ENCODE measurements at regions not wholly inside any gene's neighbourhood (a gene's known extent, or its start where the extent isn't known, plus 50 kb on each side); places are given as distances from the start of the nearest gene placed in this dataset.

- Mint-ChIP-seq H3K36me3 (ENCODE audit: low read depth) (no peaks in the 10 kb centered on the region), H3K27ac (no peak overlapping the region), H3K27me3 (ENCODE audit: low read depth, poor library complexity) (no peaks in the 10 kb centered on the region), H3K4me3 (no peak overlapping the region), H3K9me3 (peaks cover 9% of the 10 kb centered on the region), H3K4me1 (no peaks in the 10 kb centered on the region)
- DNase-seq: no peak
- TF ChIP-seq CTCF (IDR thresholded peaks at IDR 0.05): no peak
Observed at GRCh38 chr3:116806351-116806750, 96.8 kb downstream of the TUSC7 start.

- Mint-ChIP-seq H3K36me3 (ENCODE audit: low read depth) (no peaks in the 10 kb centered on the region), H3K9me3 (peaks cover 6% of the 10 kb centered on the region), H3K4me3 (no peak overlapping the region), H3K27ac (no peak overlapping the region), H3K4me1 (no peaks in the 10 kb centered on the region), H3K27me3 (ENCODE audit: low read depth, poor library complexity) (no peaks in the 10 kb centered on the region)
- TF ChIP-seq CTCF (IDR thresholded peaks at IDR 0.05): no peak
- no peak for DNase-seq
Observed at GRCh38 chr3:116808725-116809124, 99.1 kb downstream of the TUSC7 start.

DNA sequence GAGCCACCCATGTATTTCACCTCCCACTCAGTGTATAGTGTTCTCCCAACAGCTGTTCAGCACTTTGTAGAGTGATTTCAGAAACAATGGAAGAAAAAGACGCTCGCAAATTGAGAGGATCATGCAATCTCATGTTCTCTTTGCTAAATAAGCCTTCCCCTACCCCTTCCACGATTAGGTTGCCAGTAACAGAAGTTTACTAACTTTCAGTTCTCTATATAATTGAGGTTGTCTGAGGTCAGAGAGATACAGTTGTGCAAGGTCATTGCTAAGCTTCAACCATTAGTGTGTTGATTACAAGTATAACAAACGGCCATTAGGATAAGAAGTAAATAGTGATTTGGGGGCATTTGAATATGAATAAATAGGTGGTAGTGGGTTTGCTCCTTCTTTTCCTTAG lies 99.6 kb downstream of the TUSC7 start:
- Mint-ChIP-seq H3K4me1 (no peaks in the 10 kb centered on the region), H3K9me3 (peaks cover 5% of the 10 kb centered on the region), H3K36me3 (ENCODE audit: low read depth) (no peaks in the 10 kb centered on the region), H3K27me3 (ENCODE audit: low read depth, poor library complexity) (no peaks in the 10 kb centered on the region), H3K4me3 (no peak overlapping the region), H3K27ac (no peak overlapping the region)
- DNase-seq: no peak
- no peak for TF ChIP-seq CTCF (IDR thresholded peaks at IDR 0.05)

- Mint-ChIP-seq H3K36me3 (ENCODE audit: low read depth) (no peaks in the 10 kb centered on the region), H3K4me3 (no peak overlapping the region), H3K27ac (no peak overlapping the region), H3K4me1 (no peaks in the 10 kb centered on the region), H3K27me3 (ENCODE audit: low read depth, poor library complexity) (peaks cover 2% of the 10 kb centered on the region), H3K9me3 (peaks cover 4% of the 10 kb centered on the region)
- no peak for DNase-seq
- TF ChIP-seq CTCF (IDR thresholded peaks at IDR 0.05): no peak
Observed at GRCh38 chr3:116811754-116812153, 102.2 kb downstream of the TUSC7 start.

GRCh38 chr3:116812949-116813348 lies 103.4 kb downstream of the TUSC7 start:
- H3K4me3 Mint-ChIP-seq: no peak overlapping the region
- H3K27ac Mint-ChIP-seq: no peak overlapping the region
- no peaks in the 10 kb centered on the region for H3K4me1 Mint-ChIP-seq
- no peaks in the 10 kb centered on the region for H3K9me3 Mint-ChIP-seq
- peaks cover 6% of the 10 kb centered on the region for H3K27me3 Mint-ChIP-seq (ENCODE audit: low read depth, poor library complexity)
- DNase-seq: no peak
- no peak for TF ChIP-seq CTCF (IDR thresholded peaks at IDR 0.05)
- no peaks in the 10 kb centered on the region for H3K36me3 Mint-ChIP-seq (ENCODE audit: low read depth)

GRCh38 chr3:116815321-116815720 lies 105.7 kb downstream of the TUSC7 start:
- no peak for DNase-seq
- no peaks in the 10 kb centered on the region for H3K9me3 Mint-ChIP-seq
- peaks cover 6% of the 10 kb centered on the region for H3K27me3 Mint-ChIP-seq (ENCODE audit: low read depth, poor library complexity)
- H3K4me3 Mint-ChIP-seq: no peak overlapping the region
- TF ChIP-seq CTCF (IDR thresholded peaks at IDR 0.05): no peak
- H3K4me1 Mint-ChIP-seq: no peaks in the 10 kb centered on the region
- H3K27ac Mint-ChIP-seq: no peak overlapping the region
- H3K36me3 Mint-ChIP-seq (ENCODE audit: low read depth): no peaks in the 10 kb centered on the region

All from nephron progenitor cell (in vitro differentiated cells).